ENCODE measurements at regions not wholly inside any gene's neighbourhood (a gene's known extent, or its start where the extent isn't known, plus 50 kb on each side); places are given as distances from the start of the nearest gene placed in this dataset.
A peak's percentile ranks its signal among the peaks of the same experiment; 100 is the strongest.

DNA sequence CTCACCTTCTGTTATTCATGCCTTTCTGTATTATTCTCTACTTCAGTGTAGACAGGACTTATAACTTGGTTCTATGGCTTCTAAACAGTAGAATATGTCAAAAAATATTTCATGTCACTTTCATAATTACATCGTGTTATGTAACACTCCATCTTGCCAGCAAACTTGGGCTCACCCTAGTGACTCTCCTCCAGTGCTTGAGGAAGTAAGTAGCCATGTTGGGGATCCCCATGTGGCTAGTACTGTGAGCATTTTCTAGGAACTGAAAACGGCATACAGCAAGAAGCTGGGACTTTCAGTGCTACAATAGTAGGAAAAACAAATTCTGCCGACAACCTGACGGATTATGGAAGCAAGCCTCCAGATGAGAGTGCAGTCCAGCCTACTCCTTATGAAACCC lies 495.6 kb downstream of the SLITRK6 start:
- DNase-seq (ENCODE audit: low spot score): no peak

DNA sequence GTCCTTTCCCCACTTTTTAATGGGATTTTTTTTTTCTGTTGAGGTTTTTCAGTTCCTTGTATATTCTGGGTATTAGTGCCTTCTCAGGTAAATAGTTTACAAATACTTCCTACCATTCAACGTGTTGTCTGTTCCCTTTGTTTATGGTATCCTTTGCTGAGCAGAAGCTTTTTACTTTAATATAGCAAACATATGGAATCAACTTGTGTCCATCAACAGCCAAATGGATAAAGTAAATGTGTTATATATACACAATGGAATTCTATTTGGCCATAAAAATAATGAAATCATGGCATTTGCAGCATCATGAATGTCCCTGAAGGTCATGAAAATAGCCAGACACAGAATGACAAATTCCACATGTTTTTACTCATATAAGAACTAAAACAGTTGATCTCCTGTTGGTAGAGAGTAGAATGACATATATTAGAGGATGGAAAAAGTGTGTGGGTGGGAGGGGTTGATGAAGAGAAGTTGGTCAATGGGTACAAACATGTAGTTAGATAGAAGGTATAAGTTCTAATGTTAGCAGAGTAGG lies 500.8 kb downstream of the SLITRK6 start:
- DNase-seq (ENCODE audit: low spot score): peak; percentile 17

DNA sequence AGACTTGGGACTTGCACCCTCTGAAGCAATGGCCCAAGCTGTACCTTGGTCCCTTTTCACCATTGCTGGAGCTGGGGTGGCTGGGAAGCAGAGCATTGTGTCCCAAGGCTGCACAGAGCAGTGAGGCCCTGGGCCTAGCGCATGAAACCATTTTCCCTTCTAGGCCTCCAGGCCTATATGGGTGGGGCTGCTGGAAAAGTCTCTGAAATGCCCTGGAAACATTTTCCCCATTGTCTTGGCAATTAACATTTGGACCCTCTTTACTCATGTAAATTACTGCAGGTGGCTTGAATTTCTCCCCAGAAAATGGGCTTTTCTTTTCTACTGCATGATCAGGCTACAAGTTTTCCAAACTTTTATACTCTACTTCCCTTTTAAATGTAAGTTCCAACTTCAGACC lies 510.5 kb downstream of the SLITRK6 start:
- DNase-seq (ENCODE audit: low spot score): no peak

DNA sequence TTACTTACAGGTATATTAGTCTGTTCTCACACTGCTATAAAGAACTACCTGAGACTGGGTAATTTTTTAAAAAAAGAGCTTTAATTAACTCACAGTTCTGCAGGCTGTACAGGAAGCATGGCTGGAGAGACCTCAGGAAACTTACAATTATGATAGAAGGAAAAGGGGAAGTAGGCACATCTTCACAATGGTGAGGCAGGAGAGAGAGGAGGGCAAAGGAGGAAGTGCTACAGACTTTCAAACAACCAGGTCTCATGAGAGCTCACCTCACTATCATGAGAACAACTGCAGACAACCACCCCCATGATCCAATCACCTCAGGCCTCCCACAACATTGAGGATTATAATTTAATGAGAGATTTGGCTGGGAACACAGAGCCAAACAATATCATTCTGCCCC lies 511.7 kb downstream of the SLITRK6 start:
- DNase-seq (ENCODE audit: low spot score): no peak

DNA sequence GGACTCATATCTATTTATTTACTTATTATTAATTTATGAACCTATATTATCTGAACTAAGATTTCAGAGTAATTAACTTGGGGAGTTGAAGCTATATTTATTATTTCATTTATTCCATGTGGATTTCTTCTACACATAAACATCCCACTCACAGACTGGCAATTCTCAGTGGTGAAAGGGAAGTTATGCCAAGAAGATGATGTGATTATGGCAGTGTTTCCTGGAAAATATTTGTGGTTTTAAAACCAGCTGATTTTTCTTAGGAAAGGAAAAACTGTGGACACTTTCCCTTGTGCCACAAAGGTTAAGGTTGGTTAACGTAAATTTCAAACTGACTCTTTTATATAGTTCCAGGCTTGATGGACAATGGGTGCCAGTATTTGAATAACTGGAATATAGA lies 513.1 kb downstream of the SLITRK6 start:
- DNase-seq (ENCODE audit: low spot score): no peak

DNA sequence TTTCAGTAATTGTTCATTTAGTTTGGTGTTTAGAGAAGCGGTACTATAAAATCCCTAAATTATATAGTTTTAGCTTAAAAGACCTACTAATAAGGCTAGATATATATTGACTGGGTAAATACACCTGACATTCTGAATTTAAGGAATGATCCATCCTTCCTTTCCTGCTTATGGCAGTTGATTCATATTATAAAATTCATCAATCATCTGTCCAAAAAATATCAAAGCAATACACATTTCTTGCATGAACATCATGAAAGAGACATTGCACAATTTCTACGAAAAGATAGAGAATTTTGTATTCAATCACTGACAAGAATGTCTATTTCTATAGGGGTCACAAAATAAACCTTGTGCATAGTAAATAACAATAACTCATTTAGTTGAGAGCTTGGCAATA lies 514.9 kb downstream of the SLITRK6 start:
- no peak for DNase-seq (ENCODE audit: low spot score)

DNA sequence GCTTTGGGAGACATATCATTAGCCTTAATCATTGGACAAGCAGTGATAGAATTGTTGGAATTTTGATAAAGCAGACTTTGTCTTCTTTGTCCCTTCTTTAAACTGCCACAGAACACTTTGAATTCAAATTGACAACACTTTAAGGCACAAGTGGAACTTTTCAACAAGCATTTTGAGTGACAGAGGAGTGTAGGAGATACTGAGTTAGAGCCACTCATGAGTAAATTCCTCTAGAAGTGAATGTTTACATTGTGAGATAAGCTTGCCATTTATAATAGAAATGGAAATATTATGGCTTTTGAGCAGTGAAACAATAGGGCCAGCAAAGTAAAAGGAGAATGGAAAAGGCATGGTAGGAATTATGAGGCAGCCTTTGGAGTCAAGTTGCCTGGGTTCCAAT lies 515.8 kb downstream of the SLITRK6 start:
- DNase-seq (ENCODE audit: low spot score): no peak

DNA sequence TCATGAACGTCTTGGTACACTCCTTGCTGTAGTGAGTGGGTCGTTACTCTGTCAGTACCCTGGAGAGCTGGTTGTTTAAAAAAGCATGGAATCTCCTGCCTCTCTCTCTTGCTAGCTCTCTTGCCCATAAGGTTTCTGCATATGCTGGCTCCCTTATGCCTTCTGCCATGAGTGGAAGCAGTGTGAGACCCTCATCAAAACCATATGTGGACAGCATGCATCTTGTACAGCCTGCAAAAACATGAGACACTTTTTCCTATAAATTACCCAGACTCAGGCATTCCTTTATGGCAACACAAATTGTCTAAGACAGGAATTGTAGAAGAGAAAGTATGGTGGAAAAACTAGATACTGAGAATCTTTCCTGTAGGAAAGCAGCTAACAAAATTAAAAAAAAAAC lies 516.3 kb downstream of the SLITRK6 start:
- no peak for DNase-seq (ENCODE audit: low spot score)

DNA sequence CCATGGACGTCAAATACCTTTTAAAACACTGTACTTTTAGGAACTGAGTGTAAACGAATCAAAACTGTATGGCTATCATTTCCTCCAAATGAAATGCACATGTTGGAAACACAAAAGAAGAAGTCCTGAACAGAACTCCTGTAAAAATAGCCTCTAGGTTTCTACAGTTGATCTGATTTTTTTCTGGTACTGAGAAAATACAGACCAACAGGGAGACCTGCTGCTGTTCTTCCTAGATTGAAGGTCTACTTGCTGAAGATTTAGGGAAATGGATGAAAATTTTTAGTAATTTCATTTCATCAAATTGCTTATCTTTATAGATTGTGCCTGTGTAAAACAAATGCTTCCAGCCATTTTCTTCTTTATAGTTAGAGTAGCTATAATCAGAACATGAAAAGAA lies 520.4 kb downstream of the SLITRK6 start:
- DNase-seq (ENCODE audit: low spot score): peak; percentile 28

DNA sequence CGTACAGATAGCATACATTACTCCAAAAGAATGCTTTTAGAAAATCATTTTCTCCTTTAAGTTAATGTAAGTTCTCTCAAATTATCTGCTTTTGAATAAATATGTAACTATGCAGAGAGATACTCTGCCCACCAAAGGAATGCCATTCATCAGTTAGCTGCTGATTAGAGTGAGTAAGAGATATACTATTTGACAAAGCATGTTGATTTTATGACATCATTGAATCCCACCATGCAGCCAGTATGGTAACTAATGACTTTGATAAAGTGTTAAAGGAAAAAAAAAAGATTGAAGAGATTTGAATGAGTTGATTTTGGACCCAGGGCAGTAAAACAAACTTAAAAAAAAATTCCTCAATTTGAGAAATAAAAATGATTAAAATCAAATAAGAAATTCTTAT lies 521.5 kb downstream of the SLITRK6 start:
- DNase-seq (ENCODE audit: low spot score): no peak

DNA sequence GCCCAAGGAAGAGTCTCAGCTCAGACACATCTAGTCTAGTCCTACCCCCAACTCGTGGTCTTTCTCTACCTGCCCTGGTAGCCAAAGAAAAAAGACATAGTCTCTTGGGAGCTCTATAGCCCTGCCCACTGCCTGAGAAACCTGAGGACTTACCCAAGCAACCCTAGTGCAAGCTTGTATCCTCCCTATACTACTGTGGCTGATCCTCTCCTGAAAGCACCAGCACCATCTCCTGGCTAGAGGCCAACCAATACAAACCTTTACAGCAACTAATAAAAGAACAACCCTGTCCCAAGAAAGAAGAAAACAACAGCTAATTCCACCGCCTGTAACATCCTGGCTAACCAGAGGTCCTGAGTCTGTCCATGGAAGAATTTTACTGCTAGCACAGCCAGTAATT lies 532.4 kb downstream of the SLITRK6 start:
- peak; percentile 58 for DNase-seq (ENCODE audit: low spot score)

DNA sequence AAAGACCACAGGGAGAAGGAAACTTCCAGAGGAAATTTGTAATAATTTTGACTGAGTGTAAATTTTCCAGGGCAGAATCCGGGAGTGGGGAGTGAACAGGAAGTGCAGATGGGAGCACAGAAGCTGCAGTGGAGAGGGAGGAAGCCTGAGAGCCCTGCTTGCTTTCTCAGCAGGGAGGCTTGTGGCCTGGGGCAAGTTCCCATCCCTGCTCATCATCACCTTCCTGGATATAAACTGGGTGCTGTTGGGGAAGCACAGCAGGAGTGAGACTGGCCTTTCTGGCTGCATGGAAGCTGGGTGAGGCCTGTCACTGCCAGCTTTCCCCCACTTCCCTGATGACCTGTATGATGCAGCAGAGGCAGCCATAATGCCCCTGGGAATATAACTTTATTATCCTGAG lies 532.9 kb downstream of the SLITRK6 start:
- peak; percentile 56 for DNase-seq (ENCODE audit: low spot score)

DNA sequence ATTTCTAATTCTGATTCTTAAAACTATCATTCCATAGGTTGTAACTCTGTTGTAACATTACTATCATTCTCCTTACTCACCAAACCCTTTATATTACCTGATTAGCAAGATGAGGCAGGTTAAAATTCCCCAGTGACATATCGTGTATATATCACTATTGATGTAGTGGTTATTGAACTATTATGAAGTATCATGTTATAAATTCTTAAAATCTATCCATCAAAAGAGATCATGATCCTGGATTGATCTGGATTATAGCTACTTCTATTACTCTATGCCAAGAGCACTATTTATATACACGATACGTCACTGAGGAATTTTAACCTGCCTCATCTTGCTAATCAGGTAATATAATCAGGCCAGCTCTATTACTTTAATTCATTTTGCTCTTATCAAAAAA lies 533.9 kb downstream of the SLITRK6 start:
- DNase-seq (ENCODE audit: low spot score): no peak

DNA sequence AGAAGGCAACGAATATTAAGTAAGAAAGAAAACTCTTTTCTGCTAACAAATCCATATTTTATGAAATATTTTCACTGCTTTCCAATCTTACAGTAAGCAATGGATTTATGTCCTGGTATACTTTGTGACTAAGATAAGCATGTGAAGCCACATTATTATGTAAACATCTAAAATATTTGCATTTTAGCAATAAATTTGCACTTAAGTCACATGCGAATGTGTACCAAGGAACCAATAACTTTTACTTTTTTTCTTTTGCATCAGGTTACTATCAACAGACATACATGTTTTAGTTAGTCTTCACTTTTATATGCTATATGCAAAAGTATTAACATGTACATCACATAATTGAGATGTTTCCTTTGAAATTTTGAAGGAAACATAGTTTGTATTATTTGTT lies 536.7 kb downstream of the SLITRK6 start:
- DNase-seq (ENCODE audit: low spot score): no peak

DNA sequence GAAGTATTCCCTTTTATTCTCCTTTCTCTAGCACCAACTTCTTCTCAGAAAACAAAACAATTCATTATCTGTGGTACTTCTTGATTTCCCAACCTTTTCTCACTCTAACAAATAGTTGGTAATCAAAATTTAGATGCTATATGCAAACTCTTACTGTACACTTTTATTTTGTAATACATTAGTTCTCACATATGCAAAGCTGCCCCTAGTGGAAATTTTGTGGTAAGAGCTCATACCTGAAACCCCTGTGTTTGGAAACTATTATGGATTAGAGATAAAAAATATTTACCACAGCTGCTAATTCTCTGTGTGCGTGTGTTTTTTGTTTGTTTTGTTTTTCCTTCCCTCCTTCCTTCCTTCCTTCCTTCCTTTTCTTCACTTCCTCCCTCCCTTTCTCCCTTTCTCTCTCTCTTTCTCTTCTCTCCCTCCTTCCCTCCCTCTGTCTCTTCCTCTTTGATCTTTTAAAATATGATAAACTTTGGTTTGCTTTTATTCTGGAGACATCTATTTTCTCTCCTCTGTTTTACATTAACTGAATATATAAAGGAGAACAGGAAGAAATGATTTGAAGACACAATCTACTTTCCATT lies 537.4 kb downstream of the SLITRK6 start:
- no peak for DNase-seq (ENCODE audit: low spot score)

DNA sequence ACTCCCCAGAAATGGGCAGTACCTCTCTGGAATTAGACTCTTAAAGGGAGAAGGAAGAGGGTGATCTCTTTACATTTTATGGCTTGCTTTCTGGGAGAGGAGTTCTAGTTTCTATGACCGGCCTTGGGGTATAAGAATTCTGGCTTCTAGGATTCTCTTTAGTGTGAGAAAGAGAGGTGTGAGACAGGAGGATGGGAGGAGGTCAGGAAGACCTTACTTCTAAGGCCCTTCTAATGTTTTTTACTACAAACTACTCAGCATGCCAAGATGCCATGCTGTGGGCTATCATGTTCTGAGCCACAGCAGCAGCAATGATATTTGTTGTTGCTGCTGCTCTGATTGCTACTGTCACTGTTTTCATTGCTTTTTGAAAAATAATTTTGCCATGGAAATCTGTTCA lies 538.3 kb downstream of the SLITRK6 start:
- DNase-seq (ENCODE audit: low spot score): no peak

DNA sequence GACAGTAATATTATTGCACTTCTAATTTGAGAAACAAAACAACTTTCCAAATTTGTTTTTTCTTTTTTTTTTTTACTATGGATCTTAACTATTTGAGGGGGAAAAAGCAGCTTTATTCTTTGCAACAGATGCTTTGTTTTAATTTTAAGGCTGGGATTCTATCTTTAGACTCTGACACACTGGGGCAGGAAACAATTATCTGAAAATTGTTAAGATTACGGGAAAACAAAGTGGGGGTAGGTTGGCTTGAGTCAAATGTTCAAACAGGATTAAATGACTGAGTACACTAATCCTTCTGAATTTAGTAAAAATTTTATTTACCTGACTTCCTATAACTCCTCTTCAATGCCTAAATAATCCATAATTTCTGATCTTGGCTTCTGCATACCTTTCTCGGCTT lies 543.2 kb downstream of the SLITRK6 start:
- no peak for DNase-seq (ENCODE audit: low spot score)

DNA sequence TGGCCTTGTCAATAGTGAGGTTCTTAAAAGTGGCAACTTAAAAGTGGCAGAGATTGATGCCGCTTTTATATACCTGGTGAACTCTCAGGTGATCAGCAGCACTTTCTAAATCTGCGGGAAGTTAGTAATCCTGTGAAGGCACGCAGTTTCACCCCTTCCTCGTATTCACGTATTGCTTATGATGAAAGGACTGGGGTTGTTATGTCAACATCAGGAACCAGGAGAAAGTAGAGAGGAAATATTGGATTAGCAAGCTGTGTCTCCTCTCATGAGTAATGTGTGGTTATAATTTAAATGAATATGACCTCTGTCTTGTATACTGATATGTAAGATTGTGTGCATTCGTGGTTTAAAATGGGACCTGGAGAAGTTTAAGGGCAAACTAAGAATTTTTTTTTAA lies 544.6 kb downstream of the SLITRK6 start:
- DNase-seq (ENCODE audit: low spot score): no peak

DNA sequence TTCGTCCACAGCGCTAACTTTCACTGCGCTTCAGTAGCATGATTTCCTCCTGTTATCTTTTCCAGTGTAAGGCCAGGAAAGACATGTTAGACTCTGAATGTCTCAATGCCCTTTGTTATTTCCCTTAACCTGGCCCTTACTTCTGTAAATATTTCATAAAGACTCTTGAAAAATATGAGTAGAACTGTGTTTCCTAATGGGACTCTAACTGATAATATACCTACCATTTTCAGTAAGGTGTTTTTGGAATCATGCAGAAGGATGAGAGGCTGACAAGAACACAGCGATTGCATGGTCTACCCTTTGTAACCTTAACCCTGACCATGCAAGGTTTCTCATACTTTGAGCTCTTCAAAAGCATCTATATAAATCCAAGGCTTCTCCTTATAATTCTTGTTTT lies 550.1 kb downstream of the SLITRK6 start:
- DNase-seq (ENCODE audit: low spot score): no peak

DNA sequence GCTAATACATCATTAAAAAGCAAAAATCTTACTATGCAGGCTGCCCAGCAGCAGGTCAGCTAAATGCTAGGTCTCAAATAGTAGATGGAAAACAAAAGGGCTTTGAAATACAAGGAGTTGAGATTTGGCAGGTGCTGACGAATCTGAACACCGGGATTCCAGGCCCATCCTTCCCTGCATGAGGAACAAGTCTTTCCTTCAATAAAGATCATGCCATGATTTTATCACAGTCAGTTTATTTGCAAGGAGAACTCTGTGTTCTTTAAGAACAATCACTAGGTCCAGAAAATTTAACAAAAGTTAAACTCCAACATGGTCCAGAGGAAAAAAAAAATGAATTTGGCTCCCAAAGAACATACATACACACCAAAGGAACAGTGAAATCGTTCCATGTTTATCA lies 551.4 kb downstream of the SLITRK6 start:
- DNase-seq (ENCODE audit: low spot score): no peak

DNA sequence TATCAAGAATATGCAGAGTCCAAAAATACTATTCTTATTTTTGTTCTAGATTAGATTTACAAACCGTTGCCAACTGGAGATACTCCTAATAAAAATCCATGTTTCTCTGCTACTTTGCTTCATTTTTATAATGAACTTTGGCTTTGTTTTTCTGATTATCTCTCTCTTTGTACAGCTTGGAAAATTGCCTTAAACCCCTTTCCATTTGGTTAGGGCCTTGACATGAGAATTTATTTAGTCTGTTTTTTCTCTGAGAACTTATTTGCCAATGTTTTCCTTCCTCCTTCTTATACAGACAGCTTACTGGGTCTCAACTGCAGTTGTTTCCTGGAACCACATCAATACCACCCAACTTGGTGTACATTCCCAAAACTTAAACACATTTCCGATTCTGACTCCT lies 555.4 kb downstream of the SLITRK6 start:
- no peak for DNase-seq (ENCODE audit: low spot score)

DNA sequence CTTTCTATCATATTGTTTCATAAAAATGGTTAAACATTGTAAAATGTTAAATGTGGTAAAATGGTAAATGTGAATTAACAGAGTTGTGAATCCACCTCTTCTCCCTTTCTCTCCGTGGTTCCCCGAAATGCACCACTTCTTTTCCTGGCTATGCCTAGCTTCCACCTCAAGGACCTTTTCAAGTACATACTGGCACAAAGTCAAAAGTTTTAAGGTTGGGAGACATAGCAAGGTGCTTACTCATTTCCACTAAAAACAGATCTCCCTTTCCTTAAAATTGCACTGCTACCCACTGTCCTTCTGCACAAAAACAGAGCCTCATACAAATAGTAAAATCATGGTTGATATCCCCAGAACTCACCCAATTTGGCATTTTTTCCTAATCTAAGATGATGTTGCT lies 558.2 kb downstream of the SLITRK6 start:
- no peak for DNase-seq (ENCODE audit: low spot score)

DNA sequence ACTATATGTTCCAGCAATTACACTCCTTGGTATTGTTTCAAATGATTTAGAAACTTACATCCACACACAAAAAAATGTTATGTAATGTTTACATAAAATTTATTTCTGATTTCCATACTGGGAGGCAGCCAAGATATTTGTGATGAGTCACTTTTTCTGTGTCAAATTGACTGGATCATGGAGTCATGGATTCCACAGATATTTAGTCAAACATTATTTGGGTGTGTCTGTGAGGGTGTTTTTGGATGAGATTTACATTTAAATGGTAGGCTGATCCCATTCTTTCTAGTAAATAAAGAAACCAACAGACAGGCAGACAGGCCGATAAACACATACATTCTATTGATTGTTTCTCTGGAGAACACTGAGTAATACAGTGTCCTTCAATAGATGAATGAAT lies 562.8 kb downstream of the SLITRK6 start:
- DNase-seq (ENCODE audit: low spot score): no peak

DNA sequence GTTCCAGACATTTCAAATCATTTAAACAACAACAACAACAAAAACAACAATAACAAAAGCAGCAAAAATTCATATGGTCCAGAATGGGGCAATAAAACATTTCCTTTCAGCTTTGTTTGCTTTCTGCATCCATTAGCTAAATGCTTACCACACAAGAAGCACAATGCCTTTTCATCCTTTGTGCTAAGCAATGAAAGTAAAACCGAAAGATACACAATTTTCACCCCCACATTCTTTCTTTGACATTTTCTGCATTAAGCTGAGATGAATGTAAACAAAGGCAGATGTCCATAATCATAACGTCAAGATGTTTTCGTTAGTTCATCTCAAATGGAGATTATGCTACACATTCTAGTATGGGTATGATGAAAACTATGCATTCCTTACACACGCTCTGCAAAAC lies 568.5 kb downstream of the SLITRK6 start:
- no peak for DNase-seq (ENCODE audit: low spot score)

Data from SK-N-DZ (cell line).